ENCODE measurements at regions not wholly inside any gene's neighbourhood (a gene's known extent, or its start where the extent isn't known, plus 50 kb on each side); places are given as distances from the start of the nearest gene placed in this dataset.
"Not testable (repeated sequence)": the region's sequence is repeated elsewhere in the genome, so short reads cannot be mapped to it uniquely, and the experiment has no call there.

DNA sequence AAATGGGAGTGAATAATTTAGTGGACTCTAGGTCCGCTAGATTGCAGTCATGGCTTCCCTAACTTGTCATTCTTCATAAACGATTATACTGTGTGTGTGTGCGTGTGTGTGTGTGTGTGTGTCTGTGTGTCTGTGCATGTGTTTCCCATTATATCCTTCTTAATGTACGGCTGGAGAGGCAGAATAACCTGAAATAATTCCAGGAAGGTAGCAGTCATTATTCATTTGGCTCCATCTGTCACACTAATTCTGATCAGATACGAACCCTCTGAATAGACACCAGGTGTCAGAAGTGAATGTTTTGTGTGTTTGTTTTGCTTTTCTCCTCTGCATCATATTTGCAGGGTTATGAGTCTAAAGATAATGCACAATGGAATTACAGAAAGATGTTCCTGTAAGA lies 372.9 kb downstream of the DOK5 start:
- DNase-seq (ENCODE audit: low spot score): no peak

DNA sequence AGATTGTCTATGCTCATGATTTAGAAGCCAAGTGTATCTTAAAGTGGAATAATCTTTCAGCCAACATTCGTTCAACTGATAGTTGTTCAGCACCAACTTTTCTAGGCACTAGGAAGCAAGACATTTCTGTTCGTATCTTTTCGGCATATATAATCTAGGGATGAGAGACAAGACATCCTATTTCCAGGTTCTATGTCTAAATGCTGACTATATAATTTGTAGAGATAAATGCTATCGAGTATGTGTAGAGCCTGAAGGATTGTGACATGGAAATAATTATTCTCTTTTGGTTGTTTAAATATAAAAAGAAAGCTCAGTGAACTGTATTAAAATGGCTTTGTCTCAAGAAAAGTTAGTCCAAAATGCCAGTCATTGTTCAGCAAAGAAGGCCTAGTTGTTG lies 371.6 kb downstream of the DOK5 start:
- no peak for DNase-seq (ENCODE audit: low spot score)

DNA sequence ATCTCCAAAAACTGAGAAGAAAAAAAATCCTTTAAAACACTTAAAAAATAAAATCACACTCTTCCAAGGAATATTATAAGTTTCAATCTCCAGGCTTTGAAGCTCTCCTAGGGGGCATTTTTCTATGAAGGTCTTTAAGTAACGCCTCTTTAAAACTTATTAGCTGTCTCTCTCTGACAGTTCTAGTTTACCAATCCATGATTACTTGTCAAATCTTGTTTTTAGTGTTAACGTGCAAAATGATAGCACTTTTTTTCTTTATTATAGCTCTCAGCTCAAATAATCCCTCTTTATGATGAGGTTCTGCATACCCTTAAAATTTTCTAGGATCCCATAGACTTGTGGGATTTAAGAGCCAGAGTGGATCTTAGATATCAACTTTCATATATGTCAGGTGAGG lies 369.0 kb downstream of the DOK5 start:
- no peak for DNase-seq (ENCODE audit: low spot score)

DNA sequence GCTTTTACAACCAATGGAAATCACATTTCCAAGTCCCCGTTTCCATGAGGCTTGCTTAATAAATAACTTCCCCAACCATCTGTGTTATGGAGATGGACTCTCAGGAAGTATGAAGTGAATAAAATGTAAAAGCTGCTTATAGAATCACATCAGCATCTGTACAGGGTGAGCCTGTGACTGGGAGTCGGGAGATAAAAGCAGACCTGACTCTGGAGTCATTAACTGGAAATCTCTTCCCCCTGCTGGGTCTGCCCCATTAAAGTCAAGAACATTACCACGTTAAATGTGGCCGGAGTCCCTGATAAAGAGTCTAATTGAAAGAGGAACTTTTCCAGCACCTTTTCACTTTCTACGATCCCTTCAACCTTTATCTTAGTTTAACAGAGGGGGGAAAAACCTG lies 368.5 kb downstream of the DOK5 start:
- DNase-seq (ENCODE audit: low spot score): no peak

DNA sequence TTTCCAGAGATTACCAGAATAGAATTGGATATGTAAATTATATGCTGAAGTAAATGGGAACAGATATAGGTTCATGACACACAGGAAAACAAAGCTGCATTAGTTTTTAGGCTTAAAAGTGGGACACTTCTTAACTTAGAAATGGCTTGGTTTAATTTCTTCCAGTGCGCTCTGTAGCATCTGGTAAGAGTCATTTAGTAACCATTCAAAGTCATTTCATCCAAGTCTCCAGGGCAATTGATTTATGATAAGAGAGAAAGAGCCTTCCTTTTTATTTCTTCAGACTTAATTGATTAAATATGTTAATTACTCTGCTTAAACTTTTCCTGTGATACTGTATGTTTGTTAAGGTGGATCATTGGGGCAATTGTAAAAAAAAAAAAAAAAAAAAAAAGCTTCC lies 368.0 kb downstream of the DOK5 start:
- no peak for DNase-seq (ENCODE audit: low spot score)

DNA sequence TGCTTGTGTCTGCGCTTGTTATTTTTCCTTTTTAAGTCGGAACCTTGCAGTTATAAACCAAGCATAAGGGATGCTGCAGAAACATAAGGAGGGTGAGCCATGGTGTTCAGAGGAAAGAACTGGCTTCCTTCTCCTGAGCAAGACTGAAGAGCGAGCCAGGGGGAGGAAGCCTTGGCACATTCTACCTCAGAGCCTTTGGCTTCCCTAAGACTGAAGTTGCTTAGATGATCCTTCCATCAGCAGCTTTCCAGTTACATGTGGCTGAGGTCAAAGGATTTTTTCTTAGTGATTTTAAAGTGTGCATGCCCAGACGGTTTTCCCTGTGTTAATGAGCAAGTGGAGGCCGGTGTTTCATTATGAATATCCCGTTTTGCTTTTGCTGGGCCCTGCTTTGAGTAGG lies 363.8 kb downstream of the DOK5 start:
- DNase-seq (ENCODE audit: low spot score): no peak

DNA sequence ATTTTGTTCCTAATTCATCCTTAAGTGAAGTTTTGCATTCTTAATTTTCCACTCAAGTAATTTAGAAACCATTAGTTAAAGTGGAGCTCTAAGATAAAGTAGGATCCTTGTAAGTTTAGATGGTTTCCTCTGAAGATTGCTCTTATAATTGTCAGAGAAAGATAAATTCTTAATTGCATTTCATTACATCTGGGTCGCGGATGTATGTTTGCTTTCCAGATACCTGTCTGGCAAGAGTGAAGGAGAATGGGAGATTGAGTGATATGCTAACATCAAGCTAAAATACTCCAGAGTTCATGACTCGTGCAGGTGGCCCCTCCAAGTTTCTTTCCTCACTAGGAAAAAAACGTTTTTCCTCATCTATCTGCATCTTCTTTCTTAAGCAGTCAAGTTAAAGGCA lies 361.8 kb downstream of the DOK5 start:
- no peak for DNase-seq (ENCODE audit: low spot score)

DNA sequence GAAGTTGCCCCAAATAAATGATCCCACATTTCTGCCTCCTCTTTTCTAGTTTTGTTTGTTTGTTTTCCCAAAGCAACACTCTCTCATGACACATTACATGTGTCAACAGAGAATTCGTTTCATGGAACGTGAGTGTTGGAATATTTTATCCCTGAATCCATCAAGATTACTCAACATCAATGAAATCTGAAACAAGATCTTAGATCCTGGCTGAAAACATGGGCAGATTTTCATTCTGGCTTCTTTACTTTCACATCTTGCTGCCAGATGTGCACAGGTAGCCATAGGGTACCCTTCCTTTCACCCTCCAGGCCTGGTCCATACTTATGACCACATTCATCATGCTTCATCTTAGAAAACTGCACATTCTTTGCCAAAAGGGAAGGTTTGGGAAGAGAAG lies 347.0 kb downstream of the DOK5 start:
- DNase-seq (ENCODE audit: low spot score): no peak

DNA sequence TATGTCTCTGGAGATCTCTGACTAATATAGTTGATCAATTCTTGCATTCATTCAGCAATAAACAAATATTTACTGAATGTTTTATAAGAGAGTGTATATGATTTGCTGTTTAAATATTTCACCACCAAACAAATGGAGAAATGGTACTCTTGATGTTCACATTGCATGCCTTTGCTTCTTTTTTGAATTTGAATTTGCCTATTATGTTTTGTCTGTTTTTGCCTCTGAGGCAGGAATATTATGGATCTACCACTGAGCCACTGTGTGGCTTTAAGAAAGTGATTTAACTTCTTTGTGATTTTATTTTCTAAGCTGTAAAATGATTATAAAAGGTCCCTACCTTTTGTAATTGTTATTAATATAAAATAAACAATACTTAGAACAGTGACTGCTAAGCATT lies 345.0 kb downstream of the DOK5 start:
- no peak for DNase-seq (ENCODE audit: low spot score)

DNA sequence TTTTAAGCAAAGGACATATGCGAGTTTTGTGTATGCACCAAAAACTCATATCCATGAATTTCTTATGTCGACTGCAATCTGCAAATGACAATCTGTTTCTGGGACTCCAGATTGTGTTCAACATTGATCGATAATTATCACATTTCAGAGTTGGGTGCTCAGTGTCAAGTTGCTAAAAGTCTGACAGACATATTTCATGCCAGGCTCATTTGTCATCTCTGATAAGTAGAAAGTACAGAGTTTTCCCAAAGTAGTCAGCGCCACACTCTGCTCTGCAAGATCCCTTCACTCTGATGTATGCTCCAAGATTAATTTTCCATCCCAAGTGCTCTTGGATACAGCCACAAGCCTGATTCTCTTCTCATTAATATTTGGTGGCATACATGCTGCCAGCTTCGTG lies 331.1 kb downstream of the DOK5 start:
- DNase-seq (ENCODE audit: low spot score): no peak

DNA sequence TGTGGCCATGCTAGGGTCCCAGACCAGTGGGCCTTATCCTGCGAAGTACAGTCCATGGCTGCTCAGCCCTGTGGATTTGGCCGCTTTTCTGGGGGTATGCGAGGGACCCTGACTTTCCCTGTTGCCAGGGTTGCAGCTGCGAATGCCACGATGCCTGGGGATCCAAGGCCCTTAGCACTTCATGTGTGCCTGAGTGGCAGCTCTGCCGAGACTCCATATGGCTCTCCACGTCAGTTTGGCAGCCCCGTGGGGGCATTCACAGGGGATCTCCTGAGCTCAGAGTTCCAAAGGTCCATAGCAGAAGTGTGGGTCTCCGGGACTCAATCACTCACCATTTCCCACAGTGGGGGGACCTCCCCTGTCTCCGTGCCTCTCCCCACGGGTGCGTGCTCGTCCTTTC lies 319.5 kb downstream of the DOK5 start:
- DNase-seq (ENCODE audit: low spot score): no peak

DNA sequence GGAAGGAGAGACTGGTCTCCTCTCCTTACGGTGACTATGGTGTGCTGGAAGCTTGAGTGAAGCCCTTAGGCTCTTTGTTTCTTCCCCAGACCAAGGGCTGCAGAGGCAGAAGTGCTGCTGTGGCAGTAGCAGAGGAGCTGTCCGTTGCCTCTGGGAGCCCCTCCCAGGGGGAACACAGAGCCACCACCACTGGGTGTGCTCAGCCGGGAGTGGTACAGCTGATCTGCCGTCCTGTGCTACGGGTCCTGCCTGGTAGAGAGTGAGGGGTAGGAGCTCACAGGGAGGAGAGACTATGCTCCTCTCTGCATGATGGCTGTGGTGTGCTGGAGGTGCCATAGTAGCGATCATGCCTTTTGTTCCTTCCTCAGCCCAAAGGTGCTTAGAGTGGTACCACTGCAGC lies 318.7 kb downstream of the DOK5 start:
- no peak for DNase-seq (ENCODE audit: low spot score)

DNA sequence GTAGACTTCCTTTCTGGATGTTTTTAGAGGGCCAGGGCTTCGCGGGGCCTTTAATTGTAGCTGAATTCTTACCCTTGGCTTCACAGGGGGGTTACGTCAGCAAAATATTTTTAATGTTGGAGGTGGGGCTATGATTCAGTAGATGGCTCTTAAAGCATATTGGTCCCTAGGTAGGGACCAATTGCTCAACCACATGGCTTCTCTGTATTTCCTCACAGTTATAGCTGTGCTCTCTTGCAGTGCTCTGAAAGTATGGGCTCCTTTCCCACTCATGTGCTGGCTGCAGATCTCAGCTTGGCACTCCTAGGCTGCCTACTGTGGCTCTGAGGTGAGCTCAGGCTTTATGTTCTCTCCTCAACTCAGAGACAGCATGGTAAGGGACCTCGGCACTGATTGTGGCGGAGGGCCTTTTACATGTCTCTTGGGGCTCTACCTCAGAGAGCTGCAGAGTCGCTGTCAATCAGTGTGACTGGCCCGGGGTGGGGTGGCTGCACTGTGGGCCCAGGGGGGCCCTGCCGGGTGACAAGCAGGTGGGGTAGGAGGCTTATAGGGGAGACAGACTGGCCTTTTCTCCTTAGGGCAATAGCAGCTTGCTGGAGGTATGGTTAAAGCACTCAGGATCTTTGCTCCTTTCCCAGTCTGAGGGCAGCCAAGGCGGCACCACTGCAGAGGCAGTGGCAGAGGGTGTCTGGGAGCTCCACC lies 318.0 kb downstream of the DOK5 start:
- DNase-seq (ENCODE audit: low spot score): no peak

DNA sequence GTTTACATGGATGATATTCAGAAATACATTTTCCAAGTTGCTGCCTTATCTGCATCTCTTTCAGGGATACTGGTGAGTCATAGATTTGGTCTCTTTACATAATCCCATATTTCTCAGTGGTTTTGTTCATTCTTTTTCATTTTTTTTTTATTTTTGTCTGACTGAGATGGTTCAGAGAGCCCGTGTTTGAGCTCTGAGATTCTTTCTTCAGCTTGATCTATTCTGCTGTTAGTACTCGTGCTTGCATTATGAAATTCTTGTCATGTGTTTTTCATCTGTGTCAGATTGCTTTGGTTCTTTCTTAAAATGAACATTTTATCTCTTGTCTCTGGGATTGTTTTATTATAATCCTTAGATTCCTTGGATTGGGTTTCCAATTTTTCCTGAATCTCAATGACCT lies 317.3 kb downstream of the DOK5 start:
- DNase-seq (ENCODE audit: low spot score): no peak

DNA sequence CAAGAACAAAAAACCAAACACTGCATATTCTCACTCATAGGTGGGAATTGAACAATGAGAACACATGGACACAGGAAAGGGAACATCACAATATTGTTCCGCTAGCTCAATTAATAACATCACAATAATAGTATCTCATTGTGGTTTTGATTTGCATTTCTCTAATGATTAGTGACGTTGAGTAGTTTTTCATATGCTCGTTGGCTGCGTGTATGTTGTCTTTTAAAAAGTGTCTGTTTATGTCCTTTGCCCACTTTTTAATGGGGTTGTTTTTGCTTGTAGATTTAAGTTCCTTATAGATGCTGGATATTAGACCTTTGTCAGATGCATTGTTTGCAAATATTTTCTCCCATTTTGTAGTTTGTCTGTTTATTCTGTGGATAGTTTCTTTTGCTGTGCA lies 312.9 kb downstream of the DOK5 start:
- not testable (repeated sequence) for DNase-seq (ENCODE audit: low spot score)

DNA sequence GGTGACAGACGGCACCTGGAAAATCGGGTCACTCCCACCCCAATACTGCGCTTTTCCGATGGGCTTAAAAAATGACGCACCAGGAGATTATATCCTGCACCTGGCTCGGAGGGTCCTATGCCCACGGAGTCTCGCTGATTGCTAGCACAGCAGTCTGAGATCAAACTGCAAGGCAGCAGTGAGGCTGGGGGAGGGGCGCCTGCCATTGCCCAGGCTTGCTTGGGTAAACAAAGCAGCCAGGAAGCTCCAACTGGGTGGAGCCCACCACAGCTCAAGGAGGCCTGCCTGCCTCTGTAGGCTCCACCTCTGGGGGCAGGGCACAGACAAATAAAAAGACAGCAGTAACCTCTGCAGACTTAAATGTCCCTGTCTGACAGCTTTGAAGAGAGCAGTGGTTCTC lies 307.4 kb downstream of the DOK5 start:
- DNase-seq (ENCODE audit: low spot score): not testable (repeated sequence)

DNA sequence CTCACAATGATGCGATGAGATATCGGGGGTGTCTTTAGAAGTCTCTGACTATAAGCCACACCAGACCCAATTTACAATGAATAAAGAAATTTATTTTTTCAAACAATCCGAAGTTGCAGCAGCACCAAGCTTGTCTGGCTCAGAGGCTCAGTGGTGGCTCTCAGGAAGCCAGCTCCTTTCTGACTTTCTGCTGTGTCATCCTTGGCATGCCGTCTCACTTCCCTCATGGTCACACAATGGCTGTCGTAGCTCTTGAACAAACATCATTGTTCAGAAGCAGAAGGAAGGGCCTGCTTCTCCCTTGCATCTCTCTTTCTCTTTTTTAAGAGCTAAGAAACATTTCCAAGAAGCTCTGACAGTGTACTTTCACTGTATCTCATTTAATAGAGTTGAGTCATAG lies 299.0 kb downstream of the DOK5 start:
- no peak for DNase-seq (ENCODE audit: low spot score)

DNA sequence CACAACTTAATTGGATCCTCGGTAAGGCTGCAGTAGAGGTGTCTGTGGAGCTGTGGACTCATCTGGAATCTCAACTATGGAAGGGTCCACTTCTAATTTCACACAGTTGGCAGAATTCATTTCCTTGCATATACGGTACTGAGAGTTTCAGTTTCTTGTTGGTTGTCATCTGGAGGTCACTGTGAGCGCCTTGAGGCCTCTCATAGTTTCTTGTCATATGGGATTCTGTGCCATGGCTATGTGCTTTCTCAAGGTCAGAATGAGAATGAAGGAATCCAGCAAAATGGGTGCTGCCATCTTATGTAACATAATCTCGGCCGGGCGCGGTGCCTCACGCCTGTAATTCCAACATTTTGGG lies 298.2 kb downstream of the DOK5 start:
- DNase-seq (ENCODE audit: low spot score): no peak

DNA sequence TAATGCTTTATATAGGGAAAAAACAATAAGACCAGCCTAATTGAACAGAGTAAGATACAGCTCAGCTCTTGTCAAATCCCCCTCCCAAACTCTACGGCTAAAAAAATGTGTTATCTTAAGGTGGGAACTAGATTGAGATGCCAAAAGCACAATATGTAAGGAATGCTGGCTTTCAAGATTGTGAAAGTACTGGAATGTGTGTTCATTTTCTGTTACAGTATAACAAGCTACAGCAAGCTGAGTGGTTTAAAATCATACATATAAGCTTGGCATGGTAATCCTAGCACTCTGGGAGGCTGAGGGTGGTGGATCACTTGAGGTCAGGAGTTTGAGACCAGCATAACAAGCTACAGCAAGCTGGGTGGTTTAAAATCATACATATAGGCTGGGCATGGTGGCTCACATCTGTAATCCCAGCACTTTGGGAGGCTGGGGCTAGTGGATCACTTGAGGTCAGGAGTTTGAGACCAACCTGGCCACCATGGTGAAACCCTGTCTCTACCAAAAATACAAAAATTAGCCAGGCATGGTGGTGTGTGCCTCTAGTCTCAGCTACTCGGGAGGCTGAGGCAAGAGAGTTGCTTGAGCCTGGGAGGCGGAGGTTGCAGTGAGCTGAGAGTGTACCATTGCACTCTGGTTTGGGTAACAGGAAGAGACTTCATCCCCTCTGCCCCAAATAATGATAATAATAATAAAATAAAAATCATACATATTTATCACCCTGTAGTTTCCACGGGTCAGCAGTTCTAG lies 297.7 kb downstream of the DOK5 start:
- DNase-seq (ENCODE audit: low spot score): no peak

DNA sequence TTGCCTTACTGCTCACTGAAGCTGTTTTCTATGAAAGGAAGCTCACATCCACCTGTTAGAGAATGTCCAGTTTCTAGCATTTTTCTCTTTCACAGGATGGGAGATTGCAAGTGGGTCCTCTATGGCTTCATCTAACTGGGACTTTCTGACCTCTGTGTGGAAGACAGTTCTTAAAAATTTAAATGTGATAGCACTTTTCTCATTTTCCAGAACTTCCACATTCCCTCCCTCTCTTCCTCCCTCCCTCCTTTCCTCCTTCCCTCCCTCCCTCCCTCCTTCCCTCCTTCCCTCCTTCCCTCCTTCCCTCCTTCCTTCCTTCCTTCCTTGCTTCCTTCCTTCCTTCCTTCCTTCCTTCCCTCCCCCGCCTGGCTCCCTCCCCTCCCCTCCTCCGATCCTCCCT lies 291.1 kb downstream of the DOK5 start:
- DNase-seq (ENCODE audit: low spot score): no peak

DNA sequence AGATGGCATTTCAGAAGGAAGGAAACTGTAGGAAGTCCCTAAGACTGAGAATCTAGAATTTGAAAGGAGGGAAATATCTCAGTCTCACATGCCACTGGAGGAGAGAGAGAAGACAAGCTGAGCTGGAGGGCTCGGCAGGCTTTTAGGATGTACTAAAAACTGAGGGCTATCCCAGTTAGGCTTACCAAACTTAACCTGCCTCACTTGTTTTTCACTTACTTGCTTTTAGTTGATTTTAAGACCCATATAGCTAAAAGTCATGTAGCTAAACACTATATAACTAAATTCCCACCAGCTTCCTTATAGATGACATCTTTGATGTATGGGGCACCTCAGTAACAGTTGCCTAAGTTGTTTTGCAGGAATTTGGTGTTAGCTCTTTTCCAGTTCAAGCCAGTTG lies 288.0 kb downstream of the DOK5 start:
- no peak for DNase-seq (ENCODE audit: low spot score)

DNA sequence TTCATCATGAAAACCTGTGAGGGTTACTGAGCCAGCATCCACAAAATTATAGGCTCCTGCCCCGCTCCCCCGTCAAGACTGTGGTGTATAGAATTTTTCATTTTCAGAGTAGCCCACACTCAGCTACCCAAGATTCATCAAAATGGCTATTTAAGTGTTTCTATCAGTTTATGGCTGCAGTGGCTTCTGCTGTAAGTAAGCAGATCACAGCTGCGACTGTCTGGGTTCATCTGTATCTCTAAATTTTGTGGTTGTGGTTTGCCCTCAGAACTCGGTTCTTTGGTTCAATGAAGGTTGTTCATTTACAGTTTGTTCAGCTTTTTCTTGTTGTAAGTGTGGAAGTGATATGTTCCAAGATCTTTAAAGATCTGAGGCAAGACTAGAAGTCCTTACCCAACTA lies 284.2 kb downstream of the DOK5 start:
- no peak for DNase-seq (ENCODE audit: low spot score)

DNA sequence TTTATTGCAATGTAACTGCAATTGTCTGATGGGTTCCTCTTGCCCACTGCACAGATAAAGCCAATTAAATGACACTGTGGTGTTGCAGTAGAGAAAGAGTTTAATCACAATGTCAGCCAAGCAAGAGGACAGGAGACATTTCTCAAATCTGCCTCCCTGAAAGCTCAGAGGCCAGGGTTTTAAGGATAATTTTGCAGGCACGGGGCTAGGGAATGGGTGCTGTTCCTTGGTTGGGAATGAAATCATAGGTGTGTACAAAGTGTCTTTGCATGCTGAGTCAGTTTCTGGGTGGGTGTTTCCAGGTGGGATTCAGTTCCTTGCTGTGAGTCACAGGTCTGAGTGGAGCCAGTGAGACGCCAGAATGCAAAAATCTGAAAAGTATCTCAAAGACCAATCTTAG lies 271.4 kb downstream of the DOK5 start:
- no peak for DNase-seq (ENCODE audit: low spot score)

DNA sequence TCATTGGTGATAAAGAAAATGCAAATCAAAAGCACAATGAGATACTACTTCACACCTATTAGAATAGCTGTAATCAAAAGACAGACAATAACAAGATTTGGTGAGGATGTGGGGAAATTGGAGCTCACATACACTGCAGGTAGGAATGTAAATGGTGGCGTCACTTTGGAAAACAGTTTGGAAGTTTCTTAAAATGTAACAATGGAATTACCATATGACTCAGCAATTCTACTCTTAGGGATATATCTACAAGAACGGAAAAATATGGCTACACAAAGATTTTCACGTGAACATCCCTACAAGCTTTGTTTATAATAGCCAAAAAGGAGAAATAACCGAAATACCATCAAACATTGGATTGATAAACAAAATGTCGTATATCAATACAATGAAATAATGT lies 270.4 kb downstream of the DOK5 start:
- no peak for DNase-seq (ENCODE audit: low spot score)
